GM21447 (cell line): ENCODE measurements at regions not wholly inside any gene's neighbourhood (a gene's known extent, or its start where the extent isn't known, plus 50 kb on each side); places are given as distances from the start of the nearest gene placed in this dataset.

ENCODE experiments used
- ATAC-seq: cut with Tn5 transposase; IDR thresholded peaks from one replicate; pipeline ENCODE4 v1.9.1; 2021; ENCODE audit not compliant: unreplicated experiment

DNA sequence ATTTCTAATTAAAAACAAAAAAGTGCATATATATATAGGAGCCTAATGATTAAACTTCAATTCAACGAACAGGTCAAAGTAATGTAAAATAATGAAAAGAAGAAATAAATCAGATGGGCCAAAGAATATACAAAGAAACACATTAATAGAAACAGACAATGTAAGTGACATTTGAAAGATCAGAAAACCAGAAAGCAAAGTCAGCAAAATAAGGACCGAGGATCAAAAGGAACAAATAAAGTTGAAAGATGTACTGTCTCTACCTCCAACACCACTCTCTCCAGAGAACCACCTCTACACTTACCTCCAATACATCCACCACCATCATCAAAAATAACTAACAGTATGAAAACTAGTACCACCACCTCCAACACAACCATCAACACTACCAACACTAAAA, 1226.3 kb upstream of the NCAM2 start:
- ATAC-seq: no peak

DNA sequence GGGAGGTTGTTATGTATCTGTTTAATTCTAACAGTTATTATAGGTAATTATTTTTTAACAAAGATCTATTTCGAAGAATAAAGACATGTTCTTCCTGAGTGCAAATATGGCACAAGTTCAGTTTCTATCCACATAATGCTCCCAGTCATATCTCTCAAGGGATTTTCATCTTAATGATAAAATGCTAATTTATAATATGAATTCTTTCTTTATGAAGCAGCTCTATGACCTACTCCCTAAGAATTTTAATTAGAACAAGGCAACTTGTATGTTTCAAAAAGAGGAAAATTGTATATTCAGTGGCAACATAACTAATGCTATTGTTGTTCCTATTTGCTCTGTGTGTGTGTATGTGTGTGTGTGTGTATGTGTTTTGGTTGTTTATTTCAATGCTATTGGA, 1222.1 kb upstream of the NCAM2 start:
- no peak for ATAC-seq

DNA sequence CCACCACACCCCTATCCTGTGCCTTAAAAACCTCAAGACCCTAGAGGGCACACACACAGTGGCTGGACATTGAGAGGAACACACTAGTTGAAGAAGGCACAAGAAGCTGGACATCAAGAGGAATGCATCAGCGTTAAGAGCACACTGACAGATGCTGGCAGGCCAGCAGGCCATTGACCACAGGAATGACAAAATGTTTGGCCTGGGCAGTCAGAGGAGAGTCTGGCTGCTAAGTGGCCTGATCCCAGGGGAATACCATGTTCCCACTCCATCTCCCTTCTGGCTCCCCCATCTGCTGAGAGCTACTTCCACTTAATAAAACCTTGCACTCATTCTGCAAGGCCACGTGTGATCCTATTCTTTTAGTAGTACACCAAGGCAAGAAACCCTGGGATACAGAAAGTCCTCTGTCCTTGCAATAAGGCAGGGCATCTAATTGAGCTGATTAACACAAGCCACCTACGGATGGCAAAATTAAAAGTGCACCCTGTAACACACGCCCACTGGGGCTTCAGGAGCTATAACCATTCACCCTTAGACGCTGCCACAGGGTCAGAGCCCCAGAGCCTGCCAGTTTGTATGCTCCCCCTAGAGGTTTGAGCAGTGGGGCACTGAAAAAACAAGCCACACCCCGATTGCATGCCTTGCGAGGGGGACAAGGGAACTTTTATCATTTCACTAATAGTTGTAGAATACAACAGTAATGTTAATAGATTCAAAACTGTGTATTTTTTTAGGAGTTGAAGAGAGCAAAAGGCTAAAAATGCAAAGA, 1216.1 kb upstream of the NCAM2 start:
- no peak for ATAC-seq

DNA sequence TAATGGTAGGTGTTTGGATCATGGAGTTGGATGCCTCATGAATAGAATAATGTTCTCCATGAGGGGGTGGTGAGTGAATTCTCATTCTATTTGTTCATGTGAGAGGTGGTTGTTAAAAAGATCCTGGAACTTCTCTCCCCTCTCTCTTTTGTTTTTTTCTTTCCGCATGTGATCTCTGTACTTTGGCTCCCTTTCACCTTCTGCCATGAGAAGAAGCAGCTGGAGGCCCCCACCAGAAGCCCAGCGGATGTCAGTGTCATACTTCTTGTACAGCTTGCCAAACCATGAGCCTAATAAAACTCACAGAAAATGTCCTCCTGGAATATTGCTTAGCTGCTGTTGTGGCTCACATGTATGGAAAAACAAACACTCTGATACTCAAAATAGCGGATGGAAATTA, 1212.3 kb upstream of the NCAM2 start:
- no peak for ATAC-seq

DNA sequence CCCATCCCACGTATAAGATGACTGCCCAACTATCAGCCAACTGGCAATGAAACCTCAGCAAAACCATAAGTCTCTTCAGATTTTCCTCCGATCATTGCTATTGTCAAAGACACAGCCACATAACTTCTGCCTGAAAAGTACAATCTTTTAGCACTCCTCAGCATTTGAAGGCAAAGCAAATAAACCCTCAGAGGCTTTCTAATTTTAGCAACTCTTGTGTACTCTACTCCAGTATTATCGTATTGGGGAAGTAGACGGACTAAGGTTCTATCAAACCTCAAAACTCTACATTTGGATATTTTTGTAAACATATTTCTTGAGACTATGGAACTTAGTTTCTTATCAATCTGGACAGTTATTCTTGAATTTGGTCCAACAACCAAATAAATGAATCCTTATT, 1206.2 kb upstream of the NCAM2 start:
- no peak for ATAC-seq

DNA sequence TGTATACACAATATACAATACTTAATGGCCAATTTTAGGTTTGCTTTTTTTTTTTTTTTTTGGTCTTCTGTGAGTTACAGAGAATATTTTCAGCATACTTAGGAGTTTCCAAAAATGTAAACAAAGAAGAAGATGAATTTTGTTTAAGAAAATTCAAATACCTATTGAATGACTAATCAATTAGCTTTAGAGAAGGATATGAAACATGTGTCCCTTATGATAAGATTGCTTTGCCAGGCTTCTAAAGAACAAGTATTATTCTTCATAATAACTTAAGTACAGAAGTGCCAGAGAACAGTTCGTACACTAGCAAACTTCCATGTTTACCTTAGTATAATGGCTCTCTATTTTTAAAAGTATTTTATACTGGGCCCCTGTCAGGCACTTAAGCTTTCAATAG, 1191.0 kb upstream of the NCAM2 start:
- ATAC-seq: no peak

DNA sequence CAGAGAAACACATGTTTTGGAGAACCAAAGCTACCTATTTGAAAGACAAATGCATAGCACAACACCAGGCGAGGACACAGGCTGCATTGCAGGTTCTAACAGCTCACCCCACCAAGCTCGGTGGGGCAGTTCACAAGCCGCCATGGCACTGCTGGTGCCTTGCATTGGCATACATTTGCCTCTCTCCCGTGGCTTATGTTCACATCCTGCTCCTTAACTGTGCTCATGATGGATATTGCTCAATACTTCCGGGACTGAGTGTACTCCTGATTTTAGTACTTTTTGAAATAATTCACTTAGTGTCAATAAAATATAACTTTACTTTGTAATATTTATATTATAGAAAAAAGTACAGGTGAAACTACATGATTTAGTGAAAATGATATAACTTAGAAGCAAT, 1187.4 kb upstream of the NCAM2 start:
- ATAC-seq: no peak

DNA sequence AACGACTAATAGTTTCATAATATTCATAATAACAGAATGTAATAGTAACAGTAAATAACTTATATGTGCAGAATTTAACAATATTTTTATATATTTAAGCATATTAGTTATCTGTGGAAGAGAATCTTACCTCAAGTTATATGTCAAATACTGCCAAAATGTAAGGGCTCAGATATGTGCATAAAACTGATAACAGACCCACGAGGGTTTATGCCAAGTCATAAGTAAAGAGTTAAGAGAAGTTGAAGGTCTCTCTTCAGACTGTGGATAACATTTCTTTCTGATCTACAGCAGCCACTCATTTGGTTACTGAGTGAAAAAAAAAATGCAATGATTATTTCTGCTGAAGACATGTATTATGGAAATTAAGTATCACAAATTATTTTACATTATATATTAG, 1167.8 kb upstream of the NCAM2 start:
- ATAC-seq: no peak

DNA sequence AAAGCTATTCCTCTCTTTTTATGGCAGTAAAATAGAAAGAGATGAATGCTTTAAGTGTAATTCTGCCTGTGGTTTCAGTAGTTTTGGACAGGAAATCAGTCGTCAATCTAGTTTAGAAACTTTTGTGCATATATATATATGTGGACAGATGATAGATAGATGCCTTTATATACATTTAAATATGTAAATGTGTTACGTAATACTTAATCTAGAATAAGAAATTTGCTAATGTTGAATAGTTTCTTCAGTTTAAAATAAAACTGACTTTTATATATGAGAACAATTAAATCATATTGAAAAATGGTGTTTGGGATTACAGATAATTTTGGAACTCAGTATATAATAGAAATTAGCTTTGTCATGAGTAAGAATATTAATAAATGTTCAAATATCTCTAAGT, 1165.7 kb upstream of the NCAM2 start:
- no peak for ATAC-seq

DNA sequence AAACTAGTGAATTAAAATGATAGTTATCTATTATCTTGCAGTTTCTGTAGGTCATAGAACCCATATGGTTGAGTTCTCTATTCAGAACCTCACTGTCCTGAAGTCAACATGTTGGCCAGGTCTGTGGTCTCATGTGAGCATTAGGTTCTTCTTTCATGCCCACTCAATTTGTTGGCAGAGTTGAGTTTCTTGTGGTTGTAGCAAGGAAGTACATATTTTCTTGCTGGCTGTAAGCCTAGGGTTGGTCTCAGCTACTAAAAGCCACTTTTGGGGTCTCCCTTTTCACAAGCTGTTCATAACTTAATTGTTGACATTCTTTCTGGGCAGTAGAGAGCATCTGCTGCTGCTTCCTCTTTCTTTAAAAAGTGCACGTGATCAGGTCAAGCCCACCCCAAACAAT, 1165.1 kb upstream of the NCAM2 start:
- ATAC-seq: no peak

DNA sequence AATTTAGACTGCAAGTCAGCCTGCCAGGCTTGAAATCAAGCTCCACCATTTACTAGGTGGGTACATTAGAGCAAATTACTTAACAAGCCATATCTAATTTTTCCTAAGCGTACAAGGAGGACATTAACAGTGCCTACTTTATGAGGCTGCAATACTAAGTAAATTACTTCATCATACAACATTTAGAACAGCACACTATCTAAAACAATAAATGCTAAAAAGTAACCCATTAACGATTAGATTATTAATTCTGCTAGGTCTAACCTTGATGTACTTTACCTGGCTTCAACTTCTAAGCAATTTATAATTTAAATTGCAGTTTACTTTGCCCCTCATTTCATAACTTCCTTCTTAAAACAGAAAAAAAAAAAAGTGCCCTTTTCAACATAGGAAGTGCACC, 1155.6 kb upstream of the NCAM2 start:
- no peak for ATAC-seq

DNA sequence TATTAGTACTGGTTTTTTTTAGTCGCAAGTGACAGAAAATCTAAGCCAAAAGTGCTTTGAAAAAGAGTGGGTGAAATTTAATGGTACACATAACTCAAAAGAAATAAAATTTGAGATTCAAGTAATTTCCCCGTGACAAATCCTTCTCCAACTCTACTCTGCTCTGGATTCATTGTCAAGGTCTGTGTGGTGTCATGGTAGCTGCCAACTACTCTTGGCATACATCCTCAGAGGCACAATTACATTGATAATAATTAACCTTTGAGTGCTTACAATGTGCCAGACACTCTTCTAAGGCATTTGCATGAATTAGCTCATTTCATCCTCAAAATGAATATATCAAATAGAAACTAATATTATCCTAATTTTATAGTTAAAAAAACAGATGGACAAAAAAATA, 1153.9 kb upstream of the NCAM2 start:
- no peak for ATAC-seq

DNA sequence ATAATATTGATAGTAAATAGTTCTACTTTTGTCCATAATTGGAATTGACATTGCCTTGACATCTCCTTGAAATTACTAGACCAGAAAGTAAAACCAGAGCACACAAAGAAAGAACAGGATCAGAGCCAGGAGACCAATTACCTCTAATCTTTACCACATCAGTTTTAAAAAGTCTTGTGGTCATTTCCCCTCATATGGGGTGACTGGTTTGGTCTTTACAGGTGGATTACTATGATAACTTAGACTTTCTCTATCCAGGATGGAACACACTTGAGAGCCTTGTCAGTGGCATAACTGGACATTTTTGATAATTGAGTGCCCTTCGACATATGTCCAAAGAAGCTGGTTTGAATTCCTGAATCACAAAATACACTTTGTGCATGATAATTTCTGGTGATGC, 1148.1 kb upstream of the NCAM2 start:
- ATAC-seq: no peak

DNA sequence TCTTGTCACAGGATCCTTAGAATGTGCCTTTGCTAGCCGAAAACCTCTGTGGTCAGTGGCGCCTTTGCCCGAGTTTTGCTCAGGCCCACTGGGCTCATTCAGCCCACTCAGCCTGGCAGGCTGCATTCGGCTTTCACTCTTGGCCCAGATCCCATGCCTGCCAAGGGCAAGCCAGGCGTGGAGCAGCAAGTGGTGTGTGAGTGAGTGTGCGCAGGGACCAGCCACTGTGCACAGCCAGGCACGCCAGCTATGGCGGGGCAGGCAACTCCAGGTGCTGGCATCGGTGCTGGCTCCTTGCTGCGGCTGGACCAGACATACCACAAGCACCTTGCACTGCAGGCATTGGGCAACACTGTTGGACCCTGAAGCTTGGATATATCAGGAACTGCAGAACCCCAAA, 1145.1 kb upstream of the NCAM2 start:
- no peak for ATAC-seq

DNA sequence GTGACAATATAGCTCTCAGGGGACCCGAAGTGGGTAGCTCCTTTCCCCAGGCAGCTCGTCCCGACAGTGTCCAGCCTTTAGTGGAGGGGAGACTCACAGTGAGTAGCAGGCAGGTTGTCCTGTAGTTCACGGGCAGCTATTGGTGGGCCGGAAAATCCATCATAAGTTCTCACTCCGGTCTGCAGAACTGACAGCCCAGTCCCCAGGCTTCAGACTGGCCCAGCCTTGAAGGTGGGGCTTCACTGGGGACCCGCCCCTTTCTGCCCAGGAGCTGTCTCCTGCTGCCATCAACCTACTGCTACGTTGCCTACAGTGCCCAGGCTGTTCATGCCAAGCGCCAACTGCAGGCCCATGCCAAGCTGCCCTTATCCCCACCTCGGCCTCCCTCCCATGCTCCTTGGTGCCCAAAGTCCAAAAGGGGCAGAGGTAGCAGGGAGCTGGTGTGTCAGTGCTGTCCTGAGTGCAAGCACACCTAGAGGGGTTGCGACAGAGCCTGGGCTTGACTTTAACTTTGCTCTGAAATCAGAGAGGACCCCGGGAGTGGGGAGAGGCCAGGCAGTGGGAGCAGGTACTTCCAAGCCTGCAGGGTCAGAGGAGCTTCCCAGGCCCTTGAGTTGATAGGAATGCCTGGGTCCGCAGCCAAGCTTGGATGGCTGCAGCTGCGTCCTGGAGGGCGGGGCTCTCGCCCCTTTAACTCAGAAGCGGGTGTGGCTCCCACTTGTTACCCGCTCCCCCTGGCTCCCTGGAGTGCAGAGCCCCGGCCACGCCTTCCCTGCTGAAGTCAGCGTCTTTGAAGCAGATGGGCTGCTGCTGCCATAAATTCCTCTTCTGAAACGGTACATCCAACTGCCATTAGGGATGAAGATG, 1144.3 kb upstream of the NCAM2 start:
- no peak for ATAC-seq

DNA sequence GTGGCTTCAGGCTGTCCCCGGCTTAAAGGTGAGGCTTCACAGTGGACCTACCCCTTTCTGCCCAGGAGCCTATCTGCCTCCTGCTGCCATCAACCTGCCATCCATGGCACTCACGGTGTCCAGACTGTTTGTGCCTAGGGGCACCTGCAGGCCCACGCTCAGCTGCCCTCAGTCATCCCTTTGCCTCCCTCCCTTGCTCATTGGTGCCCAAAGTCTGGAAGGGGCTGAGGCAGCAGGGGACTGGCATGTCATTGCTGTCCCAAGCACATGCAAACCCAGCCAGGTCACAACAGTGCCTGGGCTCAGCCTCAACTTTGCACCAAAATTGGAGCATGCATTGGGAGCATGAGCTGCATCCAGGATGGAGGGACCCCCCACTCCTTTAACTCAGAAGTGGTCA, 1142.7 kb upstream of the NCAM2 start:
- no peak for ATAC-seq

DNA sequence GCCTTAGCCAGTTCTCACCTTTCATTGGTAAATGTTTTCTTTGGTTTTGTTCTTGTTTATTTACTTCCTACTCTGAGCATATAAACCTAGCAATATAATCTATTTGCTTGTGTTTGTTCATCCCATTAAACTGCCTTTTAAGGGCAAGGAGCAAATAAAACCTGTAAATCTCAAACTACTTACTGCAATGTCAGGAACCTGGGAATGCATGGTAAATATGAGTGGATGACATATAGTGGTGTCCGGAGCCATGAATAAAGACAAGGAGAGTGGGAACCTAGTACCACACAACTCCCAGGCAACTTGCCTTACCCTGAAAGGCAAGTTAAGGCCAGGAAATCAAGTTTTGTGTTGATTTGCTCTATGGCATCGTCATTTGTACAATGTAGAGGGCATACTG, 1133.7 kb upstream of the NCAM2 start:
- ATAC-seq: no peak

DNA sequence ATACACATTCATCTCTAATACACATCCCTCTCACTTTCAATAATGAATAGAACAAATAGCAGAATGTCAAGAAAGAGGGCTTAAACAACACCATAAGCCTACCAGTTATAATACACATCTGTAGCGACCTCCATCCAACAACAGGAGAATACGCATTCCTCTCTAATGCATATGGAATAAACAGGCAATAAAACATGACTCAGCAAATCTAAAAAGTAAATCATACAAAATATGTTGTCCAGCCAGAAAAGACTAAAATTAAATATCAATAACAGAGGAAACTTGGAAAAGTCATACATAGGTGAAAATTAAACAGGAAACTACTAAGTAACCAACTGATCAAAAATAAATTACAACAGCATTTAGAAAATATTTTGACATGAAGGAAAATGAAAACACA, 1127.5 kb upstream of the NCAM2 start:
- ATAC-seq: no peak

DNA sequence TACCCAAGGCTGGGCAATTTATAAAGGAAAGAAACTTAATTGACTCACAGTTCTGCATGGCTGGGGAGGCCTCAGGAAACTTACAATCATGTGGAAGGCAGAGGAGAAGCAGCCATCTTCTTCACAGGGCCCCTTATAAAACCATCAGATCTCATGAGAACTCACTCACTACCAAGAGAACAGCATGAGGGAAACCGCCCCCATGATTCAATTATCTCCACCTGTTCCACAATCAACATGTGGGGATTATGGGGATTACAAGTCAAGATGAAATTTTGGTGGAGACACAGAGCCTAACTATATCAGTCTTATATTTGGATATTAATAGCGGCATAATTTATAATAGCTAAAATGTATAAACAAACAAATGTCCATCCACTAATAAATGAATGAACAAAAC, 1123.7 kb upstream of the NCAM2 start:
- no peak for ATAC-seq

DNA sequence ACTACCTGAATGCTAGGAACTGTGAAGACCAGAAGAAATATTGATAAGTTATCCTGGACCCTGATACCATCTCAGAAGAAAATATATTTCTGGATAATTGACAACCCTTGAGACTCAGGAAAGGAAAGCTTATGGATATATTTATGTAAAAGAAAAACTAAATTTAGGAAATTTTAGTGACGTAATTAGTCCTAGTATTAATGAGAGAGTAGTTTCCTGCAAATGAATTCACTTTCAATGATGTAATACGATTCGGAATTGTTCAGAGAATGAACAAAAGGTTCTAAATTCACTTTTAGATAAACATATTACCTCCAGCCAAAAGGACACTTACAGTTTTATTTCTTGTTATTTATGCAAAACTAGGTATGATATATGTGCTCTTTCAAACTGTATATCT, 1120.1 kb upstream of the NCAM2 start:
- no peak for ATAC-seq

DNA sequence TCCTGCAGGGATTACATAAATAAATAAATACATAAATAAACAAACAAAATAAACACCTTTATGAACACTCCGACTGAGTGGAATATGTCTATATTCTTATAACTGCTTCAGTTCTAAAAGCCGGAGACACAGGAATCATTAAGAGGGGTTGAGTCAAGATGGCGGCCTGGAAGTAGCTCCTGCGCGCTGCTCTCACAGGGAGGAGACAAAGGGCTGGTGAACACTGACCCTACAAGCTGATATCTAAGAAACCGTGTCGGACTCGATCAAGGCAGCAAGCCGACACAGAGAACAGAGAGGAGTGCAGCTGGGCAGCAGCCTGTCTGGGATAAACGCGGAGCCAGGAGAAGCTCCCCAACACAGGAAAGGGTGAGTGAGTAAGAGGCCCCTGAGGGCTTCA, 1098.6 kb upstream of the NCAM2 start:
- ATAC-seq: no peak

DNA sequence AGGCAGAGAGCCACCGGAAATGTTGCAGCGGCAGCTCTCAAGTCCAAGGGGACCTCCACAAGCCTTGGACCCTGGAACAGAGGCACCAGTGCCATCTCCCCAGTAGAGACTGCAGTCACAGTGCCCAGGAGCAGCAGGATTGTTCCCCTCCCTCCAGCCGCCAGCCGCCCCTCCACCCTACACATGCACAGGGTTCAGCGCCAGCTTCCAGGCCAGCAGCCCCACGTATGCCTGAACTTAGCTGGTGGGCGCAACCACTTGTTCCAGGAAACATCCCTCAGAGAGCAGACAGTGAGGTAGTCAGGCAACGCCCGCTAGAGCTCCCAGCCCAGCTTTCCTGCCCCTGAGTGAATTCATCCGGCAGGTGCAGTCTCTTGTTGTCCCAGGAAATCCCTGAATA, 1098.1 kb upstream of the NCAM2 start:
- no peak for ATAC-seq

DNA sequence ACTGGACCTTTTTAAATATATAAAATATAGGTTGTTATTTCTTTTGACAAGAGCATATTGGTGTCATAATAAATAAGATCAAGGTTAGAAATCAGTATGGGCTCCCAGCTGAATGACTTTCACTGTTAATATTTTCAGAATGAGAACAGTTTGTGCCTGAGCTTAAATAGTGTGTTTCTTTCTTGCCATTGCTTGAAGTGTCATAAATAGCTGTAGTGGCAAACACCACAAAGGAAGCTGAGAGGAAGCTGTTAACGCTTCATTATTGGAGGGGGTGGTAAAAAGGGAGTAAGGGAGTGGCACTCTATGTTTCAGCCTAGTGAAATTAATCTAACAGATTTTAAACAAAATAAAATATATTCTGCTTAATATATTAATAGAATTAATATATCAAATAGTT, 1089.8 kb upstream of the NCAM2 start:
- ATAC-seq: no peak
